IPS-18c (cell line): ENCODE measurements at regions not wholly inside any gene's neighbourhood (a gene's known extent, or its start where the extent isn't known, plus 50 kb on each side); places are given as distances from the start of the nearest gene placed in this dataset.
"Not testable (repeated sequence)": the region's sequence is repeated elsewhere in the genome, so short reads cannot be mapped to it uniquely, and the experiment has no call there.

ENCODE experiments used
- H3K4me3 ChIP-seq: 2 replicates; pipeline ENCODE4 v1.7.0; 2013; ENCODE audit warnings: low read depth, mild to moderate bottlenecking, low read length, moderate library complexity; ENCODE audit not compliant: insufficient read depth
- H3K9me3 ChIP-seq: one replicate; pipeline ENCODE4 v1.6.1; 2013; ENCODE audit warnings: mild to moderate bottlenecking, low read length, moderate library complexity; ENCODE audit not compliant: control insufficient read depth, insufficient read depth

DNA sequence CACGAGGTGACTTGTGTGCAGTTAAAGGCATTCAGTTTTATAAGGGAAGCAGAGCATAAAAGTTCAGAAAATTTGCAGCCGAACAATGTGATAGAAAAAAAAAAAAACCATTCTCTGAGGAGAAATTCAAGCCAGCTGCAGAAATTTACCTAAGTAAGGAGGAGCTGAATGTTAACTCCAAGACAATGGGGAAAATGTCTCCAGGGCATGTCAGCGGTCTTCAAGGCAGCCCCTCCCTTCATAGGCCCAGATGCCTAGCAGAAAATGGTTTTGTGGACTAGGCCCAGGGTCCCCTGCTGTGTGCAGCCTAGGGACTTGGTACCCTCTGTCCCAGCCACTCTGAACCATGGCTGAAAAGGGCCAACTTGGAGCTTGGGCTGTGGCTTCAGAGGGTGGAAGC, 1764.0 kb downstream of the C4orf33 start:
- no peaks in the 10 kb centered on the region for H3K9me3 ChIP-seq
- no peak overlapping the region for H3K4me3 ChIP-seq

DNA sequence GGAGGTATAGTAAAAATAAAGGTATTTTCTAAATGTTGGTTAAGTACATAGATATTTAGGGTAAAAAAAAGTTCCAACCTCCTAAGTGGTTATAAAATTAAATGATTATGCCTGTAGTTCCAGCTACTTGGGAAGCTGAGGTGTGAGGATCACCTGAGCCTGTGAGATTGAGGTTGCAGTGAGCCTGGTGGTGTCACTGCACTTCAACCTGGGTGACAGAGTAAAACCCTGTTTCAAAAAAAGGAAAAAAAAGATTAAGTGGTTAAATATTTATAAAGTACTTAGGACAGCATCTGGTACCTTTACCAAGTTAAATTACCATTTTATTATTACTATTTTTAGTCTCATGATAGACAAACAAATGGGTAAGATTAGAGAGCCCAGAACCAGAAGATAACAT, 1801.0 kb downstream of the C4orf33 start:
- H3K9me3 ChIP-seq: no peaks in the 10 kb centered on the region
- H3K4me3 ChIP-seq: no peak overlapping the region

DNA sequence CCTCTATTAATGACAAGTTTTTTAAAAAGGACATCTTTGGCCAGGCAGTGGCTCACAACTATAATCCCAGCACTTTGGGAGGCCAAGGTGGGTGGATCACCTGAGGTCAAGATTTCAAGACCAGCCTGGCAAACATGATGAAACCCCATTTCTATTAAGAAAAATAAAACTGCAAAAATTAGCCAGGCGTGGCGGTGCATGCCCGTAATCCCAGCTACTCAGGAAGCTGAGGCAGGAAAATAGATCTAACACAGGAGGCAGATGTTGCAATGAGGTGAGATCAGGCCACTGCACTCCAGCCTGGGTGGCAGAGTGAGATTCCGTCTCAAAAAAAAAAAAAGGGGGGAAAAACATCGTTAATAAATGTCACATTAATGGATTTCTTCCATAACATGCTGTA, 1805.4 kb downstream of the C4orf33 start:
- H3K9me3 ChIP-seq: no peaks in the 10 kb centered on the region
- no peak overlapping the region for H3K4me3 ChIP-seq

DNA sequence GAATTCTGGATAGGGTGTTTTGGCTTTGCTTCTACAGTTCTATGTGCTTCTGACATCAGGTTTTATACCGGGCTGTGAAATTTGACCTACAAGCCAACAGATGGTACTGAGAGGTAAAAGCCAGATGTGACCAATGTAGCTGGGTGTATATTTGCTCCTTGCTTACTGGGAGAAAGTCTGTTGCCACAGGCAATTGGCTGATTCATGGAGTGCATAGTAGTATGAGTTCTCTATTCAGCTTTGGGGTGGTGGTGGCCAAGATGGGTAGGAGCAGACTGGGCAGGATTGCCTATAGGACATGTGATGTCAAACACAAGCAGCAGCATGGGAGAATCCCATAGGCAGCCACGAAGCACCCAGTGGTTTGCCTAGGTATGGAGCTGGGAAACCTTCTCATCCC, 1827.0 kb downstream of the C4orf33 start:
- H3K4me3 ChIP-seq: no peak overlapping the region
- no peaks in the 10 kb centered on the region for H3K9me3 ChIP-seq

DNA sequence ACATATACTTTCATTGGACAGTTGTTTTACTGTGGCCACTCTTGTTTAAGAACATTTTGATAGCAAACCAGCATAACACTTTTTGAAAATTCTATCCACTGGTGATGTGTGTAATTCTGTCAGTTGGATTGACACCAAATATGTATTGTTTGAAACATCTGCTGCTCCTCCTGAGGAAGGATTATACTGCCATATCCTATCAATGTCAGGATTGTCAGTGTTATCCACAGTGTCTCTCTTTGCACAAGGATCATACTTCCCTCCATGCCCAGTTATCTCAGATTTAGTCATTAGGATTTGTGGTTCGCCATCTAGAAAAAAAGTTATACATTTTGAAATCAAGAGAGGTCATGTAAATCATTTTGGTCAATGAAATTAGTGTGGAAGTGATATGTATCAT, 1859.6 kb downstream of the C4orf33 start:
- Histone ChIP-seq H3K9me3 (peaks cover 3% of the 10 kb centered on the region), H3K4me3 (no peak overlapping the region)

DNA sequence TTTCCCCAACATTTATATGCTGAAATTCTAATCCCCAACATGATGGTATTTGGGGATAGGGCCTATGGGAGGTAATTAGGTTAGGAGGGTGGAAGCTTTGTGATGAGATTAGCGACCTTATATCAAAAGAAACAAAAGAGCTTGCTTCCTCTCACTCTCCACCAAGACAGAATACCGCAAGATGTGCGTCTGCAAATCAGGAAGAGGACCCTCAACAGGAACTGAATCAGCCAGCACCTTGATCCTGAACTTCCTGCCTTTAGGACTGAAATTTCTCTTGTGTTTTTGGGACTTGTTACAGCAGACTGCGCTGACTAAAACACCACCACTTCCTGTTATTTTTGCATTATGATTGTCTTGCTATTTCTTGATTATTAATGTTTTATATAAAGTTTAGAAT, 1889.4 kb downstream of the C4orf33 start:
- H3K9me3 ChIP-seq: no peaks in the 10 kb centered on the region
- H3K4me3 ChIP-seq: no peak overlapping the region

DNA sequence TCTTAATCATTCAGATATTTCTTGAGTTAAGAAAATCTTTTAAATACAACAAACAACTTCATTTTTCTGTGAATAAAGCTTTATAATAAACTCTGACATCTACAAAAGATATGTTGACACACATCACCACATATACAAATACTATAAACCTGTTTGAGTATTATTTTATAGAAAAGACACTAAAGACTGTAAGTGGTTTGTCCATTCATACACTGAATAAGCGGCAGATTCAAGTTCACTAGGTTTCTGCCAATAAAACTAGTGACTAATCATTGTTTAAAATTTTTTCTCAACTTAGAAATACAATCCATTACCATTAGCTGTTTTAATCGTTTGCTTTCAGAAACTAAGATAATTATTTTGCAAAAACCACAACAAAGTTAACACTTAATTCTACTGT, 1900.0 kb downstream of the C4orf33 start:
- no peak overlapping the region for H3K4me3 ChIP-seq
- H3K9me3 ChIP-seq: peaks cover 6% of the 10 kb centered on the region

DNA sequence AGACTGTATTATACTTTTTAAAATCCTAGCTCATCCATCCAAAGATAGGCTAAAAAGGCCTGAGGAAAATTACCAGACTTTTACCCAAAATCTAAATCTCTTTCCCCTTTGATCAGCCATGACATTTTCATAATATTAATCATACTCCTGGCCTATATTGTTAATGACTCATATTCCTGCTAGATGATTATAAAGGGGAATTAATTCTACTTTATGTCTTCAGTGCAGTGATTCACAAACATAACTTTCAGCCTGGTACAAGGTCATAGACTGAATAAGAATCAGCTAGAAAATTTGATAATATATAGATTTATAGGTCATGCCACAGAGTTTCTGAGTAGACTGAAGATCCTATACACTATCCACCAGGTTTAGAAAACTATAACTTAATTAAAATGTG, 1905.4 kb downstream of the C4orf33 start:
- no peak overlapping the region for H3K4me3 ChIP-seq
- H3K9me3 ChIP-seq: peaks cover 6% of the 10 kb centered on the region

DNA sequence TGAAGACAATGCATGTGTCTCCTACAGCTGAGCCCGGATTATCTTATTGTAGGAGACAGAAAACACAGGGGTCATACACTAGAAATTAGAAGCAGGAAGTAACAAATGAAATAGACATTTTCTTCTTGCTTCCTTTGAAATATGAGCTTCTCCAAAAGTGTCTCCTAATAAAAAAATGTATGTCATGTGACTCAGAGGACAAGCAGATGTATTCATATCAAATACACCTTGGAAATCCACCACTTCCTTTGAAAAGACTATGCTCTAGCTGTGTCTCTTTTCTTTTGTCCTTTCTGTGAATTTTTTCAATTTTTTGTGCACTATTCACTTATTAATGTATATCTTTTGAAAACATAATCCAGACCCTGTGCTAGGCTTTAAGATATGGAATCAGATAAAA, 1906.2 kb downstream of the C4orf33 start:
- H3K4me3 ChIP-seq: no peak overlapping the region
- peaks cover 1% of the 10 kb centered on the region for H3K9me3 ChIP-seq

DNA sequence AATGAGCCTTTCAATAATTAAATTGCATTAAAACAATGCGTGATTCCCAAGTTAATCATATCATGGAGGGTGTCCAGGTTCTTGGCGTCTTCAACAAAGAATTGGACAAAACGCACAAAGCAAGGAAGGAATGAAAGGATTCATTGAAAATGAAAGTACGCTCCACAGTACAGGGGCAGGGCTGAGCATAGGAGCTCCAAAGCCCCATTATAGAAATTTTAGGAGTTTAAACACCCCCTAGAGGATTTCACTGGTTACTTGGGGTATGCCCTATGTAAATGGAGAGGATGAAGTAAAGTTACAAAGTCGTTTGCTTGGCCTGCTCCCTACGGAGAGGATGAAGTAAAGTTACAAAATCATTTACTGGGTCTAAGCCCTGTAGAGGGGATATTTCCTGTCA, 1910.4 kb downstream of the C4orf33 start:
- H3K9me3 ChIP-seq: no peaks in the 10 kb centered on the region
- no peak overlapping the region for H3K4me3 ChIP-seq

DNA sequence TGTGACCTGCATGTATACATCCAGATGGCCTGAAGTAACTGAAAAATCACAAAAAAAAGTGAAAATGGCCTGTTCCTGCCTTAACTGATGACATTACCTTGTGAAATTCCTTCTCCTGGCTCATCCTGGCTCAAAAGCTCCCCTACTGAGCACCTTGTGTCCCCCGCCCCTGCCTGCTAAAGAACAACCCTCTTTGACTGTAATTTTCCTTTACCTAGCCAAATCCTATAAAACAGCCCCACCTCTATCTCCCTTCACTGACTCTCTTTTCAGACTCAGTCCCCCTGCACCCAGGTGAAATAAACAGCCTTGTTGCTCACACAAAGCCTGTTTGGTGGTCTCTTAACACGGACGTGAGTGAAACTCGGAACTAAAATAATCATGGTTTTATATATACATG, 1916.0 kb downstream of the C4orf33 start:
- not testable (repeated sequence) for H3K4me3 ChIP-seq, H3K9me3 ChIP-seq

DNA sequence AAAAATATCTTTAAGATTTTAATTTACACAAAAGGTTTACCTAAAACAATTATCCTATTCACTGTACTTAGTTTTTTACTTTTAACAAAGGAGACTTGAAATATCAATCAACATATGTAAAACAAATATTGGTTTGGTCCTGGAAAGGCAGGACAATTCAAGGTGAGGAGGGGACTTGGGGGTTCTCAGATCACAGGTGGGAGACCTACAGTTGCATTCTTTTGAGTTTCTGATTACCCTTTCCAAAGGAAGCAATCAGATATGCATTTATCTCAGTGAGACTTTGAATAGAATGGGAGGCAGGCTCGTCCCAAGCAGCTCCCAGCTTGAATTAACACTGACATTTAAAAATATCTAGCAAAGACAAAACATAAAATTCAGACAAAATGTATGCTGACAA, 1917.3 kb downstream of the C4orf33 start:
- Histone ChIP-seq H3K4me3 (no peak overlapping the region), H3K9me3 (no peaks in the 10 kb centered on the region)

DNA sequence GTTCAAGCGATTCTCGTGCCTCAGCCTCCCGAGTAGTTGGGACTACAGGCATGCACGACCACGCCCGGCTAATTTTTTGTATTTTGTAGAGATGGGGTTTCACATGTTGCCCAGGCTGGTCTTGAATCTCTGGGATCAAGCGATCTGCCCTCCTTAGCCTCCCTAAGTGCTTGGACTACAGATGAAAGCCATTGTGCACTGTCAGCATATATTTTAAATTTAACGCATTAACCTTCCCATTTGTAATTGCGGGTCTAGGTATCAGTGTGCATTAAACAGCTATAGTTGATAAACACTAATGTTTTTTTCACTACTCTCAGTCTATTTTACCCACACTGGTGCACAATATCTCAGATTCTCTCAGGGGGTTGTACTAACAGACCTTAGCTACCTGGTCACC, 1930.8 kb downstream of the C4orf33 start:
- H3K4me3 ChIP-seq: no peak overlapping the region
- H3K9me3 ChIP-seq: no peaks in the 10 kb centered on the region

DNA sequence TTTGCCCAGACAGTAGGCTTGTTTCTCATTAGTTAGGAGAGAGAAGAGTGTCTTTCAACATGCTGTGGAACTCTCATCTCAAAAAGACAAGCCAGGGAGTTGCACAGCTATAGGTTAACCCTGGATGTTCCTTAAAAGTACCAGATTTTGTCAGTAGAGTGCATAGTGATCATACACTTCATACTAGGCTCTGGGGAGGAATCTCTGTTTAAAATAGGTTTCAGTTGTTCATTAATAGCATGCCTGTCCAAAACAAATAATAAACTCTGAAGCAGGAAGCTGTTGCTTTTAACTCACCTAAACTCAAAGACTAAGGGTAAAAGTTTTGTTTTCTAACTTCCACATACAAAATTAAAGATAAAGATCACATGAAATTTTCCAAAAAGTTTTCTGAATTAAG, 1948.4 kb downstream of the C4orf33 start:
- no peaks in the 10 kb centered on the region for H3K9me3 ChIP-seq
- H3K4me3 ChIP-seq: no peak overlapping the region

DNA sequence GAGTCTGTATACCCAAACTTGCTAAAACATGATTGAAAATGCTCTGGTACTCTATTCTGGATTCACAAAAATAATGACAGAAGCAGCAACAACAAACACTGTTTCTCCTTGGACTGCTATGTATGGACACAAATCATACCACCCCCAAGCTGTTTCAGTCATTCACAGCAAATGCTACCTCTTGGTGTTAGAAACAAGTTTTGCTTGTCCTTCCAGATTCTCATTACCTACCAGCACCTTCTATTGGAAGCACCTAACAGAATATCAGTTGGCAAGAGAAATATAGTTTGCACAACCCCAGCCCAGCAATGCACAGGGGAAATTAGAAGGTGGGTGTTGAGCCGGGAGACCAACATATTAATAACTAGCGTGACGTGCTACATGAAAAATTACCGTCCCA, 1950.9 kb downstream of the C4orf33 start:
- no peaks in the 10 kb centered on the region for H3K9me3 ChIP-seq
- H3K4me3 ChIP-seq: no peak overlapping the region

DNA sequence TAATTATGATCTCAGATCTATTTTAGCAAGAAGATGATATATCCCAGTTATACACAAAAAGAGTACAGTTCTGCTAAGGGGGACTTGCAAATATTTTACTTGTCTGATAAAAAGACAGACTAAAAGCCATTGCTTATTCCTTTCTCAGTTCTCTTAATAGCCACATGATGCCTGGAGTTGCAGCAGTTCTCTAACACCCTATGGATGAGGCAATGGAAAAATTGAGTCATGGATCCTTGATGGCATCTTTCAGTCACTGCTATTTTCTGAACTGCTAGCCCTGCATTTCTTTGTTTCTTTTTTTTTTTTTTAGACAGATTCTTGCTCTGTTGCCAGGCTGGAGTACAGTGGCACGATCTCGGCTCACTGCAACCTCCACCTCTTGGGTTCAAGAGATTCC, 1956.7 kb downstream of the C4orf33 start:
- Histone ChIP-seq H3K9me3 (no peaks in the 10 kb centered on the region), H3K4me3 (no peak overlapping the region)

DNA sequence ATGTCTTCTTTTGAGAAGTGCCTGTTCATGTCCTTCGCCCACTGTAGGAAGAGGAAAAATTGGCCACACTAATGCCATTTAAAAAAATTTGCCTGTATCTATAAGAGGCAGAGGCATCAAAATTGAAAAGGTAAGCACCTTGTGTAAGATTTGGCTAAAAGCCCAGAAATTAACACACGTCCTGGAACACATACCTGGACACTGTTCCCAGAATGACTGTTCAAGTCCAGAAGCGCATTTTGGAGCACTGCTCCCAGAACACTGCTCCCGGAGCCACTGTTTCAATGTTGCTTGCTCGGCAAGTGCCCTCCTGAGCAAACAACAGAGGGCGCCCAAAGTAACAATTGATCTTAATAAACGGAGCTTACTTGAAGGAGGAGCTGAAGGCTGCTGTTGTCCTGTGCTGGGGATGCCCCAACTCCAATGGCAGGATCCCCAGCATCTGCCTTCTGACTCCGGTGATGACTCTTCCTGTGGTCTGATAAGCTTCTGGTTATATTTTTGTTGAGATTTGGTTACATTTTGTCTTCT, 1958.6 kb downstream of the C4orf33 start:
- Histone ChIP-seq H3K4me3 (no peak overlapping the region), H3K9me3 (no peaks in the 10 kb centered on the region)

DNA sequence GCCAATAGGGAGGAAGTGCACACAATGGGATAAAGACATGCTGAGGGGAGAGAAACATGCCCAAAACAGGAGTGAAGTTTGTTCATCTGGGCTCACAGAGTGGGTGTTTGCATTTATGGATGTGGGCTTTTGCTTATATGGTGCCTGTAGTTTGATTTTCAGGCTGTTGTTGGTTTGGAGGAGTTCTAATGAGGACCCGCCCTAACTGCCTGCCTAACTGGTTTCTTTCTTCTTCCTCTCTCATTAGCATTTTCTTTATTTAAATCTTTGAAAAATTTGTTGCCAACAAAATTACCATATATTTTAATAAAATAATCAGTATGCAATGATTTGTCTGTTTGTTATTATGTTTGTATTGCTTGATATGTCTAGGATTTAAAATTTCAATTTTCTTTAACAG, 1965.8 kb downstream of the C4orf33 start:
- Histone ChIP-seq H3K9me3 (peaks cover 19% of the 10 kb centered on the region), H3K4me3 (no peak overlapping the region)

DNA sequence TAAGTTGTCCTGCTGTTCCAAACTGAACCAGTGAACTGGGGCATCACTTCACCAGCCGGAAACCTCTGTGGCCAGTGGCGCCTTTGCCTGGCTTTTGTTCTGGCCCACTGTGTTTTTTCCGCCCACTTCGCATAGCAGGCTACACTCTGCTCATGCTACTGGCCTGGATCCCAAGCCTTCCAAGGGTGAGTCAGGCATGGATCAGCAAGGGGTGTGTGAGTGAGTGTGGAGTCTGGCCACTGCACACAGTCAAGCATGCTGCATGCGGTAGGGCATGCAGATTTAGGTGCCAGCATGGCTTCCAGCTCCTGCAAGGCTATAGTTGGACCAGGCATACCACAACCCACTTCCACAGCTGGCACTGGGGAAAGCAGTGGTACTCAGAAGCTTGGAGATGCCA, 1967.9 kb downstream of the C4orf33 start:
- peaks cover 19% of the 10 kb centered on the region for H3K9me3 ChIP-seq
- no peak overlapping the region; the same call in 1 of the 2 replicates for H3K4me3 ChIP-seq

DNA sequence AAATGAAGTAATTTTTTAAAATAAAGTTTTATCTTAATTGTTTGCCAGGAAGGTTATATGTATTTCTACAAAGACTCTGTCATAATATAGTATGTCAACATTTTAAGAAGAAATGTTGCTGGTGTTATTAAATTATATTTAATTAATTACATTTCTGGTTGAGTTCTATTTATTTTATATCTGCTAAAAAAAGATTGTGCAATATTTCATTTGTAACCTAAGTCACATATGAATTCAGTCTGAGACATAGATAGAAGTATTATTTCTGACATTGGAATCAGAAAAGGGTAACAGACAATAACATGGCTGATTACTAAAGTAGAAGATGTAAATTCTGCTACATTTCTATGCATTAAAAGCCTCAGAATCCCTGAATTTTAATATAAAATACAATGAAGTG, 1985.1 kb downstream of the C4orf33 start:
- H3K9me3 ChIP-seq: no peaks in the 10 kb centered on the region
- no peak overlapping the region for H3K4me3 ChIP-seq
